K562 (cell line): ENCODE measurements at regions not wholly inside any gene's neighbourhood (a gene's known extent, or its start where the extent isn't known, plus 50 kb on each side); places are given as distances from the start of the nearest gene placed in this dataset.

Source experiments
- ATAC-seq: fragments of 200-7000 bp; cut with Tn5 transposase; 3 replicates; pipeline ENCODE4 v1.9.1; 2020; ENCODE audit warnings: moderate library complexity
- BruUV-seq: library from RNA; stranded (reverse); fragments of 400-500 nt; replicated peaks from 2 replicates; lab custom pipeline; 2021; lab: Mats Ljungman, UMichigan
- CTCF ChIA-PET: fragments of 300-600 bp; formaldehyde crosslinking; extraction: SDS; loops from one replicate; lab custom pipeline; 2021; ENCODE audit warnings: low intra/inter-chr PET ratio; lab: Yijun Ruan, JAX
- POLR2A ChIA-PET: fragments of 300-600, 350-650 bp; sonication (Branson Sonifier 250); formaldehyde crosslinking; extraction: SDS; loops from one replicate; lab custom pipeline; 2021; ENCODE audit warnings: antibody characterized with exemption, inconsistent platforms; lab: Yijun Ruan, JAX
- DNase-seq, 4 experiments: peaks; one replicate each; pipeline versions ENCODE4 v3.0.0 to v3.0.0-alpha.2; 2011 to 2018; ENCODE audit warnings: low spot score in 3 of 4, mixed read lengths in 3 of 4; ENCODE audit errors: extremely low read depth in 1 of 4
- FAIRE-seq: peaks from 2 replicates; lab custom pipeline; 2011; peaks lifted over from hg19 to GRCh38; lab: Jason Lieb, UNC
- H2AFZ ChIP-seq: 2 replicates; pipeline ENCODE4 v1.6.0; 2011; ENCODE audit warnings: low read depth, low read length, control low read depth, inconsistent platforms
- H3K27ac ChIP-seq: fragments of 200-600 bp; 3 replicates; pipeline ENCODE4 v1.8.0; 2011; ENCODE audit warnings: low read depth, mild to moderate bottlenecking, control low read depth, inconsistent platforms, low read length, moderate library complexity, mixed read lengths; ENCODE audit errors: extremely low read depth
- H3K27me3 ChIP-seq, 2 experiments: fragments of 300-600 bp in 1 of 2; 2 replicates in 1 of 2; 3 replicates in 1 of 2; pipeline versions ENCODE4 v1.6.0 to v1.8.0; 2011; ENCODE audit warnings: inconsistent platforms in 2 of 2, low read length in 2 of 2, mild to moderate bottlenecking in 1 of 2, mixed read lengths in 1 of 2, moderate library complexity in 1 of 2; ENCODE audit not compliant: control insufficient read depth in 2 of 2, insufficient read depth in 2 of 2
- H3K36me3 ChIP-seq: fragments of 300-600 bp; 3 replicates; pipeline ENCODE4 v1.8.0; 2011; ENCODE audit warnings: mild to moderate bottlenecking, low read length, inconsistent platforms; ENCODE audit not compliant: control insufficient read depth, insufficient read depth
- H3K4me1 ChIP-seq, 2 experiments: fragments of 200-600 bp in 1 of 2; replicated peaks in 1 of 2; 2 replicates in 1 of 2; 3 replicates in 1 of 2; pipeline versions ENCODE4 v1.5.1 to v1.8.0; 2011; ENCODE audit warnings: inconsistent platforms in 2 of 2, low read length in 2 of 2, mild to moderate bottlenecking in 1 of 2, mixed read lengths in 1 of 2, moderate library complexity in 1 of 2; ENCODE audit not compliant: control insufficient read depth in 2 of 2, insufficient read depth in 2 of 2
- H3K4me2 ChIP-seq: 2 replicates; pipeline ENCODE4 v1.6.1; 2011; ENCODE audit warnings: low read length, control low read depth, inconsistent platforms, mixed read lengths; ENCODE audit not compliant: insufficient read depth
- H3K4me3 ChIP-seq: fragments of 200-600 bp; sonication (generic), shearing (Covaris generic); 2 replicates; pipeline ENCODE4 v1.5.1; 2016; ENCODE audit warnings: control low read depth, inconsistent platforms
- H3K79me2 ChIP-seq: fragments of 200-600 bp; 3 replicates; pipeline ENCODE4 v1.8.0; 2011; ENCODE audit warnings: low read length, inconsistent platforms; ENCODE audit not compliant: control insufficient read depth, insufficient read depth
- H3K9ac ChIP-seq, 2 experiments: 2 replicates each; pipeline versions ENCODE4 v1.6.0 to v1.6.1; 2011; ENCODE audit warnings: low read depth in 2 of 2, low read length in 2 of 2, control low read depth in 1 of 2, inconsistent platforms in 1 of 2, mild to moderate bottlenecking in 1 of 2, mixed read lengths in 1 of 2; ENCODE audit not compliant: insufficient read depth in 1 of 2
- H3K9me1 ChIP-seq: one replicate; pipeline ENCODE4 v1.6.0; 2011; ENCODE audit warnings: inconsistent platforms, mild to moderate bottlenecking, low read length, moderate library complexity; ENCODE audit not compliant: control insufficient read depth, insufficient read depth
- H3K9me3 ChIP-seq: replicated peaks from 2 replicates; pipeline ENCODE4 v1.5.1; 2011; ENCODE audit warnings: low read depth, low read length, inconsistent platforms; ENCODE audit not compliant: control insufficient read depth, insufficient read depth
- H4K20me1 ChIP-seq: replicated peaks from 2 replicates; pipeline ENCODE4 v1.6.1; 2011; ENCODE audit warnings: low read length, inconsistent platforms, mixed read lengths; ENCODE audit not compliant: control insufficient read depth, insufficient read depth
- EP400 ChIP-seq: fragments of 450-650 bp; IDR thresholded peaks from 2 replicates; pipeline ENCODE4 v1.6.1; 2017; ENCODE audit warnings: antibody characterized with exemption, mild to moderate bottlenecking, moderate library complexity
- NR2C2 ChIP-seq, 2 experiments: fragments of 200-800 bp in 1 of 2; sonication (Bioruptor generic) in 1 of 2; sonication (generic) in 1 of 2; formaldehyde crosslinking in 1 of 2; IDR thresholded peaks; 2 replicates each; pipeline versions ENCODE4 v1.6.1 to v1.8.0; 2016 to 2022; ENCODE audit warnings: mild to moderate bottlenecking in 1 of 2, missing compliant biosample characterization in 1 of 2, missing genetic modification characterization in 1 of 2, missing genetic modification reagents in 1 of 2
- PCBP2 ChIP-seq: fragments of 200-400 bp; formaldehyde crosslinking; IDR thresholded peaks from 2 replicates; pipeline ENCODE4 v1.6.1; 2018; ENCODE audit warnings: low read length, low read depth, mild to moderate bottlenecking, moderate library complexity; ENCODE audit not compliant: poor library complexity, severe bottlenecking
- POLR2H ChIP-seq: IDR thresholded peaks from 2 replicates; pipeline ENCODE4 v1.6.1; 2016; ENCODE audit warnings: missing genetic modification characterization, low read depth, mild to moderate bottlenecking, control low read depth, missing compliant biosample characterization, moderate library complexity
- SAP30 ChIP-seq: fragments of 200-600 bp; sonication (generic); IDR thresholded peaks from 2 replicates; pipeline ENCODE4 v1.6.1; 2012; ENCODE audit warnings: borderline replicate concordance, low read depth, mild to moderate bottlenecking, moderate library complexity, low read length, control low read depth, inconsistent platforms; ENCODE audit not compliant: insufficient read depth, poor library complexity, severe bottlenecking
- STAG1 ChIP-seq: sonication (generic); formaldehyde crosslinking; IDR thresholded peaks from 2 replicates; pipeline ENCODE4 v1.5.0; 2020; ENCODE audit warnings: missing genetic modification reagents, borderline replicate concordance
- ZNF764 ChIP-seq: fragments of 250-450 bp; sonication (Bioruptor Pico); IDR thresholded peaks from 2 replicates; pipeline ENCODE4 v1.4.0; 2020; ENCODE audit warnings: low read depth, mild to moderate bottlenecking, moderate library complexity
- WGBS: fragments of 100-300 bp; shearing (Covaris generic); methylation state at CpG from one replicate; pipeline ENCODE4 v1.1.6; 2016; ENCODE audit warnings: low coverage, mixed read lengths; ENCODE audit not compliant: insufficient coverage; ENCODE audit errors: missing lambda C conversion rate; 5-methylcytosine and 5-hydroxymethylcytosine counted together
- in situ Hi-C: fragments of 300-500 bp; cut with MboI; formaldehyde crosslinking; loops from 4 replicates; pipeline ENCODE4 v1.15.0; 2018; ENCODE audit warnings: inconsistent platforms, mixed read lengths
- intact Hi-C: fragments of 100-400 bp; cut with micrococcal nuclease; formaldehyde crosslinking; loops from 2 replicates; pipeline ENCODE4 v1.14.2; 2022
- TF ChIP-seq, protein P1 (sequence below): IDR thresholded peaks from 2 replicates; pipeline ENCODE4 v1.6.1; 2016; ENCODE audit warnings: missing genetic modification characterization, missing compliant biosample characterization
- TF ChIP-seq, protein P2 (sequence below): fragments of 450-650 bp; formaldehyde crosslinking; IDR thresholded peaks from 2 replicates; pipeline ENCODE4 v1.4.0; 2020; ENCODE audit warnings: mild to moderate bottlenecking
- TF ChIP-seq, protein P3 (sequence below): fragments of 250-450 bp; sonication (Bioruptor Pico); IDR thresholded peaks from 2 replicates; pipeline ENCODE4 v1.8.0; 2021; ENCODE audit warnings: borderline replicate concordance, mild to moderate bottlenecking, moderate library complexity; ENCODE audit not compliant: poor library complexity, severe bottlenecking

- Histone ChIP-seq H3K79me2 (no peaks in the 10 kb centered on the region), H3K4me2 (no peak overlapping the region), H3K27ac (no peak overlapping the region), H3K36me3 (no peaks in the 10 kb centered on the region), H3K9me1 (no peaks in the 10 kb centered on the region), H3K9ac (no peak overlapping the region), H4K20me1 (no peaks in the 10 kb centered on the region), H3K9me3 (no peaks in the 10 kb centered on the region), H2AFZ (no peak overlapping the region), H3K4me3 (no peak overlapping the region), H3K27me3 (no peaks in the 10 kb centered on the region), H3K4me1 (no peaks in the 10 kb centered on the region)
- in situ Hi-C loops = no loop called here
- ChIA-PET POLR2A (no interaction called here), CTCF (no interaction called here)
- BruUV-seq = no TSS peak
- ATAC-seq = no peak
- no peak for TF ChIP-seq SAP30
- TF ChIP-seq ZNF764 (CRISPR knock-in tag) = no peak
- TF ChIP-seq PCBP2 = no peak
- no peak for TF ChIP-seq EP400
- TF ChIP-seq NR2C2 (CRISPR knock-in tag; IDR thresholded peaks at IDR 0.05) = no peak
- TF ChIP-seq NR2C2 (tag; IDR thresholded peaks at IDR 0.05) = no peak
- TF ChIP-seq, protein P1, sequence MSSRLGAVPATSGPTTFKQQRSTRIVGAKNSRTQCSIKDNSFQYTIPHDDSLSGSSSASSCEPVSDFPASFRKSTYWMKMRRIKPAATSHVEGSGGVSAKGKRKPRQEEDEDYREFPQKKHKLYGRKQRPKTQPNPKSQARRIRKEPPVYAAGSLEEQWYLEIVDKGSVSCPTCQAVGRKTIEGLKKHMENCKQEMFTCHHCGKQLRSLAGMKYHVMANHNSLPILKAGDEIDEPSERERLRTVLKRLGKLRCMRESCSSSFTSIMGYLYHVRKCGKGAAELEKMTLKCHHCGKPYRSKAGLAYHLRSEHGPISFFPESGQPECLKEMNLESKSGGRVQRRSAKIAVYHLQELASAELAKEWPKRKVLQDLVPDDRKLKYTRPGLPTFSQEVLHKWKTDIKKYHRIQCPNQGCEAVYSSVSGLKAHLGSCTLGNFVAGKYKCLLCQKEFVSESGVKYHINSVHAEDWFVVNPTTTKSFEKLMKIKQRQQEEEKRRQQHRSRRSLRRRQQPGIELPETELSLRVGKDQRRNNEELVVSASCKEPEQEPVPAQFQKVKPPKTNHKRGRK = no peak
- TF ChIP-seq, protein P2, sequence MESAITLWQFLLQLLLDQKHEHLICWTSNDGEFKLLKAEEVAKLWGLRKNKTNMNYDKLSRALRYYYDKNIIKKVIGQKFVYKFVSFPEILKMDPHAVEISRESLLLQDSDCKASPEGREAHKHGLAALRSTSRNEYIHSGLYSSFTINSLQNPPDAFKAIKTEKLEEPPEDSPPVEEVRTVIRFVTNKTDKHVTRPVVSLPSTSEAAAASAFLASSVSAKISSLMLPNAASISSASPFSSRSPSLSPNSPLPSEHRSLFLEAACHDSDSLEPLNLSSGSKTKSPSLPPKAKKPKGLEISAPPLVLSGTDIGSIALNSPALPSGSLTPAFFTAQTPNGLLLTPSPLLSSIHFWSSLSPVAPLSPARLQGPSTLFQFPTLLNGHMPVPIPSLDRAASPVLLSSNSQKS = no peak
- no peak for TF ChIP-seq STAG1
- TF ChIP-seq POLR2H = no peak
- TF ChIP-seq, protein P3, sequence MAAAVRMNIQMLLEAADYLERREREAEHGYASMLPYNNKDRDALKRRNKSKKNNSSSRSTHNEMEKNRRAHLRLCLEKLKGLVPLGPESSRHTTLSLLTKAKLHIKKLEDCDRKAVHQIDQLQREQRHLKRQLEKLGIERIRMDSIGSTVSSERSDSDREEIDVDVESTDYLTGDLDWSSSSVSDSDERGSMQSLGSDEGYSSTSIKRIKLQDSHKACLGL (CRISPR knock-in tag) = no peak
- no peak for DNase-seq
- no peak for FAIRE-seq
- WGBS = 0% methylated on average over 1 of the region's 1 CpG
- intact Hi-C loops = no loop called here
Measured at GRCh38 chr10:33395201-33395600, 60.7 kb upstream of the NRP1 start.
